Endothelial cell of umbilical vein (primary cell): ENCODE measurements at regions not wholly inside any gene's neighbourhood (a gene's known extent, or its start where the extent isn't known, plus 50 kb on each side); places are given as distances from the start of the nearest gene placed in this dataset.

Source experiments
- BruUV-seq: library from RNA; stranded (reverse); fragments of 400-500 nt; replicated peaks from 2 replicates; lab custom pipeline; 2021; lab: Mats Ljungman, UMichigan
- CTCF ChIA-PET: fragments of 300-600, 350-600 bp; sonication (Branson Sonifier 250); formaldehyde crosslinking; loops from one replicate; lab custom pipeline; 2021; ENCODE audit warnings: antibody characterized with exemption, inconsistent platforms; lab: Charles Lee
- POLR2A ChIA-PET: fragments of 300-600, 350-600 bp; sonication (Branson Sonifier 250); formaldehyde crosslinking; loops from one replicate; lab custom pipeline; 2021; ENCODE audit warnings: antibody characterized with exemption, inconsistent platforms; lab: Charles Lee
- DNase-seq: peaks from one replicate; pipeline ENCODE4 v3.0.0-alpha.2; 2011; ENCODE audit warnings: low read depth, low spot score
- FAIRE-seq: peaks from 2 replicates; lab custom pipeline; 2011; peaks lifted over from hg19 to GRCh38; lab: Jason Lieb, UNC
- H2AFZ ChIP-seq: 2 replicates; pipeline ENCODE4 v1.6.0; 2012; ENCODE audit warnings: low read depth, low read length, control low read depth, inconsistent platforms
- H3K27ac ChIP-seq: 2 replicates; pipeline ENCODE4 v1.5.1; 2011; ENCODE audit warnings: low read depth, mild to moderate bottlenecking, control low read depth, low read length, moderate library complexity; ENCODE audit not compliant: insufficient read depth
- H3K27me3 ChIP-seq, 2 experiments: 2 replicates each; pipeline versions ENCODE4 v1.6.0 to v1.6.1; 2011; ENCODE audit warnings: low read length in 2 of 2, mixed read lengths in 1 of 2; ENCODE audit not compliant: control insufficient read depth in 2 of 2, insufficient read depth in 2 of 2
- H3K36me3 ChIP-seq, 2 experiments: 2 replicates in 1 of 2; 3 replicates in 1 of 2; pipeline ENCODE4 v1.5.1; 2011; ENCODE audit warnings: low read length in 2 of 2, mild to moderate bottlenecking in 1 of 2, moderate library complexity in 1 of 2; ENCODE audit not compliant: control insufficient read depth in 2 of 2, insufficient read depth in 2 of 2; ENCODE audit errors: extremely low read depth in 1 of 2
- H3K4me1 ChIP-seq: 3 replicates; pipeline ENCODE4 v1.5.1; 2011; ENCODE audit warnings: mild to moderate bottlenecking, low read length; ENCODE audit not compliant: control insufficient read depth, insufficient read depth; ENCODE audit errors: extremely low read depth
- H3K4me2 ChIP-seq: 2 replicates; pipeline ENCODE4 v1.6.1; 2011; ENCODE audit warnings: low read length, control low read depth, mixed read lengths; ENCODE audit not compliant: insufficient read depth
- H3K4me3 ChIP-seq, 3 experiments: fragments of 200-600 bp in 1 of 3; sonication (generic), shearing (Covaris generic) in 1 of 3; replicated peaks in 1 of 3; 2 replicates each; pipeline ENCODE4 v1.5.1; 2011 to 2016; ENCODE audit warnings: control low read depth in 3 of 3, low read length in 3 of 3, mild to moderate bottlenecking in 2 of 3, inconsistent platforms in 1 of 3, low read depth in 1 of 3, moderate library complexity in 1 of 3; ENCODE audit not compliant: insufficient read depth in 1 of 3
- H3K79me2 ChIP-seq: 2 replicates; pipeline ENCODE4 v1.6.0; 2012; ENCODE audit warnings: low read length, inconsistent platforms; ENCODE audit not compliant: control insufficient read depth, insufficient read depth
- H3K9ac ChIP-seq: replicated peaks from 2 replicates; pipeline ENCODE3; 2011; ENCODE audit warnings: low read length, control low read depth; ENCODE audit not compliant: insufficient read depth; ENCODE audit errors: extremely low read depth
- H3K9me1 ChIP-seq: replicated peaks from 3 replicates; pipeline ENCODE4 v1.6.0; 2011; ENCODE audit warnings: mild to moderate bottlenecking, low read length; ENCODE audit not compliant: control insufficient read depth, insufficient read depth; ENCODE audit errors: extremely low read depth
- H3K9me3 ChIP-seq: replicated peaks from 2 replicates; pipeline ENCODE4 v1.5.1; 2012; ENCODE audit warnings: low read length, inconsistent platforms; ENCODE audit not compliant: control insufficient read depth, insufficient read depth
- H4K20me1 ChIP-seq: replicated peaks from 2 replicates; pipeline ENCODE3; 2011; ENCODE audit warnings: mild to moderate bottlenecking, low read length; ENCODE audit not compliant: control insufficient read depth, insufficient read depth; ENCODE audit errors: extremely low read depth
- EZH2 ChIP-seq: IDR thresholded peaks from 2 replicates; pipeline ENCODE4 v1.6.1; 2012; ENCODE audit warnings: borderline replicate concordance, low read depth, mild to moderate bottlenecking, moderate library complexity, low read length, inconsistent platforms; ENCODE audit not compliant: severe bottlenecking
- FOS ChIP-seq: IDR thresholded peaks from 2 replicates; pipeline ENCODE4 v1.6.1; 2011; ENCODE audit warnings: mild to moderate bottlenecking, low read length, moderate library complexity, borderline replicate concordance; ENCODE audit not compliant: insufficient read depth
- GATA2 ChIP-seq: IDR thresholded peaks from 2 replicates; pipeline ENCODE4 v1.7.0; 2011; ENCODE audit warnings: low read depth, mild to moderate bottlenecking, moderate library complexity, mixed read lengths, low read length; ENCODE audit not compliant: insufficient read length, insufficient read depth
- JUN ChIP-seq: IDR thresholded peaks from 2 replicates; pipeline ENCODE4 v1.6.1; 2011; ENCODE audit warnings: borderline replicate concordance, low read depth; ENCODE audit not compliant: insufficient read length, insufficient read depth
- MYC ChIP-seq: IDR thresholded peaks from one replicate; pipeline ENCODE4 v1.6.1; 2011; ENCODE audit warnings: mild to moderate bottlenecking, low read depth, low read length
- POLR2A ChIP-seq: IDR thresholded peaks from 2 replicates; pipeline ENCODE4 v1.6.1; 2012; ENCODE audit warnings: low read depth, mild to moderate bottlenecking, control low read depth, low read length
- POLR2AphosphoS5 ChIP-seq: IDR thresholded peaks from 2 replicates; pipeline ENCODE4 v1.6.1; 2012; ENCODE audit warnings: low read depth, mild to moderate bottlenecking, control low read depth, low read length, moderate library complexity; ENCODE audit not compliant: insufficient read depth
- dilution Hi-C: fragments of 300-500 bp; cut with MboI; formaldehyde crosslinking; loops from one replicate; pipeline ENCODE4 v1.15.0; 2019; ENCODE audit warnings: low sequenced_read_pairs; ENCODE audit not compliant: extremely low pct_ligation_motif_present
- intact Hi-C: fragments of 100-400 bp; cut with micrococcal nuclease; formaldehyde crosslinking; loops from one replicate; pipeline ENCODE4 v1.10.0; 2022
- TF ChIP-seq, protein P1 (sequence below), 2 donors: IDR thresholded peaks; 1 replicate in 1 of 2; 2 replicates in 1 of 2; pipeline ENCODE4 v1.5.1; 2011; ENCODE audit warnings: low read length in 2 of 2, mild to moderate bottlenecking in 2 of 2, moderate library complexity in 2 of 2, control low read depth in 1 of 2, inconsistent platforms in 1 of 2, low read depth in 1 of 2; ENCODE audit not compliant: insufficient read depth in 1 of 2; ENCODE audit errors: extremely low read depth in 1 of 2
- TF ChIP-seq, protein P2 (sequence below): IDR thresholded peaks from 2 replicates; pipeline ENCODE4 v1.6.1; 2011; ENCODE audit not compliant: insufficient read depth, insufficient read length

DNA sequence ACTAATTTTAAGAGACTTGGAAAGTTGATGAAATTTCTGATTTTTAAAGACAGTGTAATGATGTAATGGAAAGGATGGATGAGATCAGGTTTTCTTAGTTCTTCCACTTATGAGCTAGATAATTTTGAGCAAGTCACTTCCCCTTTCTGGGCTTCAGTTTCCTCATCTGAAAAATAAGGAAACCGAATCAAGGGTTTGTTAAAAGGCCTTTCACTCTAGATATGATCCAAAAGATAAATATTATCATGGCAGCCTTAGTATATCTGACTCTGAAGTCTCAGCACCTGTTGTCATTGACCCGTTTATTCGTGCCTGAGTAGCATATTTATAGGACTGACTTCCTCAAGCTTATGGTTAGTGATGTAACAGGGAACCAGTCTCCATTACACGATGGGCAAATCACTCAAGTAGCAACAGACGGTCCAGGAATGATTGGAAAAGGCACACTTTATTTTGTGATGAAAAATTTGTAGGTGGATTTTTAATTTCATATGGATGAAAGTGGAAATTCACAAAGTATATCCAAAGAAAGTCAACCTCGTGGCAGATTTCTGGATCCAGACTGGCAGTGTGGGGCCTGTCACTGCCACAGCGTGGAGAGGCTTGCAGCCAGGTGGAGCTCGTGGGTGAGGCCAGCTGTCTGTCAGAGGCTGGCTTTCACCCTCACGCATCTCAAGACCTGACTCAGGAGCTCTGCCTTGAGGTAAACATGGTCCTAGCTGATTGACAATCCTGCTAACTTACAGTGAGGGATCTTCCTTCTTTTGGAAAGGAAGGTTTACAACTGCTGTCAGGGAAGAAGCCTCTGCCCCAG lies 137.9 kb upstream of the CXCR4 start:
- BruUV-seq, result no TSS peak
- no peaks in the 10 kb centered on the region for H3K9me1 ChIP-seq
- ChIA-PET POLR2A (no interaction called here), CTCF (interaction anchor here (1.2 kb wide), 1 partner anchor 46 kb away, joined by 5 read pairs; no protein-coding TSS in a partner anchor)
- H3K9me3 ChIP-seq, result no peaks in the 10 kb centered on the region
- H4K20me1 ChIP-seq, result no peaks in the 10 kb centered on the region
- no peak overlapping the region for H2AFZ ChIP-seq
- H3K79me2 ChIP-seq, result no peaks in the 10 kb centered on the region
- TF ChIP-seq, protein P1, sequence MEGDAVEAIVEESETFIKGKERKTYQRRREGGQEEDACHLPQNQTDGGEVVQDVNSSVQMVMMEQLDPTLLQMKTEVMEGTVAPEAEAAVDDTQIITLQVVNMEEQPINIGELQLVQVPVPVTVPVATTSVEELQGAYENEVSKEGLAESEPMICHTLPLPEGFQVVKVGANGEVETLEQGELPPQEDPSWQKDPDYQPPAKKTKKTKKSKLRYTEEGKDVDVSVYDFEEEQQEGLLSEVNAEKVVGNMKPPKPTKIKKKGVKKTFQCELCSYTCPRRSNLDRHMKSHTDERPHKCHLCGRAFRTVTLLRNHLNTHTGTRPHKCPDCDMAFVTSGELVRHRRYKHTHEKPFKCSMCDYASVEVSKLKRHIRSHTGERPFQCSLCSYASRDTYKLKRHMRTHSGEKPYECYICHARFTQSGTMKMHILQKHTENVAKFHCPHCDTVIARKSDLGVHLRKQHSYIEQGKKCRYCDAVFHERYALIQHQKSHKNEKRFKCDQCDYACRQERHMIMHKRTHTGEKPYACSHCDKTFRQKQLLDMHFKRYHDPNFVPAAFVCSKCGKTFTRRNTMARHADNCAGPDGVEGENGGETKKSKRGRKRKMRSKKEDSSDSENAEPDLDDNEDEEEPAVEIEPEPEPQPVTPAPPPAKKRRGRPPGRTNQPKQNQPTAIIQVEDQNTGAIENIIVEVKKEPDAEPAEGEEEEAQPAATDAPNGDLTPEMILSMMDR (IDR thresholded peaks at IDR 0.05; ENCODE audit: extremely low read depth in 1 of 2, insufficient read depth in 1 of 2, low read depth in 1 of 2, low read length in 2 of 2), result no peak
- TF ChIP-seq MYC (no peak), EZH2 (no peak)
- no peak overlapping the region for H3K4me3 ChIP-seq
- intact Hi-C loops (no loop called here), dilution Hi-C loops (no loop called here)
- H3K4me1 ChIP-seq, result no peaks in the 10 kb centered on the region
- H3K27ac ChIP-seq, result no peak overlapping the region
- peaks cover 10 to 12% of the 10 kb centered on the region in 2 experiments for H3K27me3 ChIP-seq
- no peak overlapping the region for H3K4me2 ChIP-seq
- no peaks in the 10 kb centered on the region for H3K36me3 ChIP-seq
- DNase-seq (no peak), FAIRE-seq (no peak)
- no peak overlapping the region for H3K9ac ChIP-seq

DNA sequence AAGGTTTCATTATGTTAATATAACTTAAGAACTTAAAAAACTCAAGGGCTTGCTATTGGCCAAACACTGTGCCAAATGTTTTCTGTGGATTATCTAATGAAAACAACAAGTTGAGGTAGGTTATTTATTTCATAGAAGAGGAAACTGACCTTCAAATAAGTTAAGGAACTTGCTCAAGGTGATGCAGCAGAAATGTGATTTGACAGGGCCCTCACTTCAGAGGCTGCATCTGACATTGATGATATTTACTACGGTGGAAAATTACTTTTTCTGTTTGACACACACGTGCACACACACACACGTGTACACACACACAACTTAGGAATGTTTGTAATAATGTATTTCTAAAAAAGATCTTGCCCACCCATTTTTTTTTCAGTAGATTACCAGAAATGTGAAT lies 137.2 kb upstream of the CXCR4 start:
- FAIRE-seq (no peak), DNase-seq (no peak)
- Histone ChIP-seq H2AFZ (no peak overlapping the region), H3K9me1 (no peaks in the 10 kb centered on the region), H3K36me3 (no peaks in the 10 kb centered on the region), H3K27ac (no peak overlapping the region), H3K27me3 (peaks cover 10 to 12% of the 10 kb centered on the region in 2 experiments), H3K4me3 (no peak overlapping the region), H3K9ac (no peak overlapping the region), H3K79me2 (no peaks in the 10 kb centered on the region), H3K4me1 (no peaks in the 10 kb centered on the region), H3K9me3 (no peaks in the 10 kb centered on the region), H3K4me2 (no peak overlapping the region), H4K20me1 (no peaks in the 10 kb centered on the region)
- dilution Hi-C loops (no loop called here), intact Hi-C loops (no loop called here)
- BruUV-seq, result no TSS peak
- TF ChIP-seq GATA2, result no peak
- no peak for TF ChIP-seq EZH2
- TF ChIP-seq JUN, result no peak
- TF ChIP-seq, protein P1 (IDR thresholded peaks at IDR 0.05; ENCODE audit: extremely low read depth in 1 of 2, insufficient read depth in 1 of 2, low read depth in 1 of 2, low read length in 2 of 2), result no peak
- TF ChIP-seq POLR2AphosphoS5, result no peak
- TF ChIP-seq, protein P2, sequence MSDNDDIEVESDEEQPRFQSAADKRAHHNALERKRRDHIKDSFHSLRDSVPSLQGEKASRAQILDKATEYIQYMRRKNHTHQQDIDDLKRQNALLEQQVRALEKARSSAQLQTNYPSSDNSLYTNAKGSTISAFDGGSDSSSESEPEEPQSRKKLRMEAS, result no peak
- no peak for TF ChIP-seq POLR2A
- TF ChIP-seq FOS, result no peak
- no peak for TF ChIP-seq MYC
- POLR2A ChIA-PET, result no interaction called here
- CTCF ChIA-PET, result interaction anchor here (1.2 kb wide), 1 partner anchor 47 kb away, joined by 5 read pairs; no protein-coding TSS in a partner anchor
